IMR-90 (cell line): ENCODE measurements at regions not wholly inside any gene's neighbourhood (a gene's known extent, or its start where the extent isn't known, plus 50 kb on each side); places are given as distances from the start of the nearest gene placed in this dataset.

Experiments
- ATAC-seq: fragments of 200-7000 bp; cut with Tn5 transposase; 2 replicates; pipeline ENCODE4 v1.9.1; 2020; ENCODE audit warnings: low read depth, mild to moderate bottlenecking, moderate library complexity
- BruUV-seq: library from RNA; stranded (reverse); fragments of 400-500 nt; replicated peaks from 2 replicates; lab custom pipeline; 2021; lab: Mats Ljungman, UMichigan
- CTCF ChIA-PET: fragments of 300-600 bp; formaldehyde crosslinking; extraction: SDS; loops from one replicate; lab custom pipeline; 2021; ENCODE audit warnings: antibody characterized with exemption; lab: Yijun Ruan, JAX
- POLR2A ChIA-PET: fragments of 300-600 bp; sonication (Branson Sonifier 250); formaldehyde crosslinking; loops from one replicate; lab custom pipeline; 2022; ENCODE audit warnings: antibody characterized with exemption; ENCODE audit not compliant: unreplicated experiment; lab: Charles Lee
- DNase-seq: peaks from one replicate; pipeline ENCODE4 v3.0.0; 2013
- H2AFZ ChIP-seq: replicated peaks from 2 replicates; pipeline ENCODE3; 2013; ENCODE audit warnings: low read length, mild to moderate bottlenecking; ENCODE audit not compliant: poor library complexity
- H2AK5ac ChIP-seq: 2 replicates; pipeline ENCODE4 v1.6.1; 2013; ENCODE audit warnings: low read depth, low read length, inconsistent platforms
- H2AK9ac ChIP-seq: replicated peaks from 2 replicates; pipeline ENCODE3; 2013; ENCODE audit warnings: mild to moderate bottlenecking, low read depth, low read length, moderate library complexity; ENCODE audit not compliant: poor library complexity
- H2BK120ac ChIP-seq: 2 replicates; pipeline ENCODE4 v1.6.1; 2013; ENCODE audit warnings: low read depth, low read length, inconsistent platforms
- H2BK15ac ChIP-seq: 3 replicates; pipeline ENCODE4 v1.6.1; 2013; ENCODE audit warnings: low read depth, low read length, inconsistent platforms
- H2BK20ac ChIP-seq: 2 replicates; pipeline ENCODE4 v1.6.1; 2013; ENCODE audit warnings: low read depth, mild to moderate bottlenecking, inconsistent platforms, low read length, moderate library complexity
- H2BK5ac ChIP-seq: 2 replicates; pipeline ENCODE4 v1.6.1; 2013; ENCODE audit warnings: mild to moderate bottlenecking, low read depth, low read length, inconsistent platforms; ENCODE audit not compliant: poor library complexity, severe bottlenecking
- H3K14ac ChIP-seq: replicated peaks from 2 replicates; pipeline ENCODE4 v1.6.1; 2013; ENCODE audit warnings: low read depth, low read length, inconsistent platforms
- H3K18ac ChIP-seq: 2 replicates; pipeline ENCODE4 v1.6.1; 2013; ENCODE audit warnings: low read depth, low read length, control low read depth
- H3K23ac ChIP-seq: 2 replicates; pipeline ENCODE4 v1.6.1; 2013; ENCODE audit warnings: low read depth, low read length, inconsistent platforms
- H3K27ac ChIP-seq: 2 replicates; pipeline ENCODE4 v1.5.1; 2013; ENCODE audit warnings: mild to moderate bottlenecking, control low read depth, low read length; ENCODE audit not compliant: insufficient read depth
- H3K27me3 ChIP-seq: 2 replicates; pipeline ENCODE4 v1.6.1; 2013; ENCODE audit warnings: low read length; ENCODE audit not compliant: control insufficient read depth, insufficient read depth
- H3K36me3 ChIP-seq: 2 replicates; pipeline ENCODE4 v1.6.1; 2013; ENCODE audit warnings: low read length, mixed read lengths; ENCODE audit not compliant: control insufficient read depth, insufficient read depth
- H3K4ac ChIP-seq: 2 replicates; pipeline ENCODE4 v1.6.1; 2013; ENCODE audit warnings: low read depth, low read length, inconsistent platforms
- H3K4me1 ChIP-seq: 2 replicates; pipeline ENCODE4 v1.6.1; 2013; ENCODE audit warnings: low read length, mixed read lengths; ENCODE audit not compliant: control insufficient read depth, insufficient read depth
- H3K4me2 ChIP-seq: 2 replicates; pipeline ENCODE4 v1.6.1; 2013; ENCODE audit warnings: low read depth, mild to moderate bottlenecking, control low read depth, low read length, moderate library complexity
- H3K4me3 ChIP-seq: 2 replicates; pipeline ENCODE4 v1.5.1; 2013; ENCODE audit warnings: low read depth, mild to moderate bottlenecking, control low read depth, low read length, moderate library complexity; ENCODE audit not compliant: insufficient read depth
- H3K56ac ChIP-seq: 2 replicates; pipeline ENCODE4 v1.6.1; 2013; ENCODE audit warnings: low read length, inconsistent platforms; ENCODE audit not compliant: insufficient read depth; ENCODE audit errors: extremely low read depth
- H3K79me1 ChIP-seq, 2 experiments: 2 replicates each; pipeline ENCODE4 v1.6.1; 2013; ENCODE audit warnings: low read length in 2 of 2, inconsistent platforms in 1 of 2, low read depth in 1 of 2
- H3K9ac ChIP-seq: 2 replicates; pipeline ENCODE4 v1.6.1; 2013; ENCODE audit warnings: low read depth, low read length, control low read depth
- H3K9me1 ChIP-seq: 2 replicates; pipeline ENCODE4 v1.6.1; 2013; ENCODE audit warnings: low read length, inconsistent platforms; ENCODE audit not compliant: insufficient read depth
- H3K9me3 ChIP-seq: 2 replicates; pipeline ENCODE4 v1.6.1; 2013; ENCODE audit warnings: low read length; ENCODE audit not compliant: control insufficient read depth, insufficient read depth
- H4K20me1 ChIP-seq: 2 replicates; pipeline ENCODE4 v1.6.1; 2013; ENCODE audit warnings: low read length, inconsistent platforms; ENCODE audit not compliant: insufficient read depth
- H4K5ac ChIP-seq: 2 replicates; pipeline ENCODE4 v1.6.1; 2013; ENCODE audit warnings: mild to moderate bottlenecking, low read depth, low read length, control low read depth
- H4K8ac ChIP-seq, 2 experiments: 2 replicates each; pipeline ENCODE4 v1.6.1; 2013; ENCODE audit warnings: low read depth in 2 of 2, low read length in 2 of 2, control low read depth in 1 of 2, inconsistent platforms in 1 of 2
- H4K91ac ChIP-seq: 2 replicates; pipeline ENCODE4 v1.6.1; 2013; ENCODE audit warnings: low read depth, low read length, inconsistent platforms; ENCODE audit not compliant: insufficient read depth
- CHD1 ChIP-seq: IDR thresholded peaks from 2 replicates; pipeline ENCODE4 v1.6.1; 2012; ENCODE audit warnings: low read depth, low read length, improper control_type of control experiment
- MAFK ChIP-seq: IDR thresholded peaks from 2 replicates; pipeline ENCODE4 v1.6.1; 2012; ENCODE audit warnings: low read depth, low read length, improper control_type of control experiment
- MXI1 ChIP-seq: IDR thresholded peaks from 2 replicates; pipeline ENCODE4 v1.6.1; 2012; ENCODE audit warnings: low read depth, mild to moderate bottlenecking, low read length, moderate library complexity, borderline replicate concordance
- NFE2L2 ChIP-seq: fragments of 150-350 bp; IDR thresholded peaks from 2 replicates; pipeline ENCODE4 v1.6.1; 2016; ENCODE audit warnings: low read depth, mild to moderate bottlenecking, low read length
- POLR2A ChIP-seq: IDR thresholded peaks from 2 replicates; pipeline ENCODE4 v1.6.1; 2012; ENCODE audit warnings: mild to moderate bottlenecking, low read depth, low read length
- RAD21 ChIP-seq: IDR thresholded peaks from 2 replicates; pipeline ENCODE4 v1.6.1; 2012; ENCODE audit warnings: low read length, improper control_type of control experiment
- RCOR1 ChIP-seq: IDR thresholded peaks from 2 replicates; pipeline ENCODE4 v1.6.1; 2012; ENCODE audit warnings: mild to moderate bottlenecking, low read length, improper control_type of control experiment; ENCODE audit not compliant: insufficient replicate concordance
- RFX5 ChIP-seq: IDR thresholded peaks from 2 replicates; pipeline ENCODE4 v1.8.0; 2012; ENCODE audit warnings: low read depth, mild to moderate bottlenecking, low read length, moderate library complexity
- SMC3 ChIP-seq: fragments of 150-350 bp; IDR thresholded peaks from 2 replicates; pipeline ENCODE4 v1.6.1; 2016; ENCODE audit warnings: low read depth, mild to moderate bottlenecking, antibody characterized with exemption, low read length, moderate library complexity
- WGBS, 2 experiments: methylation state at CpG; one replicate each; pipeline versions ENCODE4 v1.1.5 to v1.1.7; 2013; ENCODE audit warnings: missing lambda C conversion rate in 2 of 2; ENCODE audit not compliant: insufficient read length in 1 of 2; ENCODE audit errors: extremely low coverage in 2 of 2; 5-methylcytosine and 5-hydroxymethylcytosine counted together
- dilution Hi-C: fragments of 300-500 bp; cut with HindIII; formaldehyde crosslinking; loops from one replicate; pipeline ENCODE4 v1.14.3; 2018; ENCODE audit warnings: low sequenced_read_pairs; ENCODE audit not compliant: unreplicated experiment
- in situ Hi-C: fragments of 300-500 bp; cut with MboI; formaldehyde crosslinking; loops from 3 replicates; pipeline ENCODE4 v1.14.3; 2019; ENCODE audit warnings: low sequenced_read_pairs, inconsistent platforms, mixed read lengths
- intact Hi-C: fragments of 100-400 bp; cut with micrococcal nuclease; formaldehyde crosslinking; loops from 2 replicates; pipeline ENCODE4 v1.10.0; 2022
- TF ChIP-seq, protein P1 (sequence below): fragments of 150-350 bp; IDR thresholded peaks from 2 replicates; pipeline ENCODE4 v1.6.1; 2017; ENCODE audit warnings: mild to moderate bottlenecking, antibody characterized with exemption, low read length, low read depth
- TF ChIP-seq, protein P2 (sequence below): conservative IDR thresholded peaks from 2 replicates; pipeline ENCODE4 v1.5.1; 2012; ENCODE audit warnings: mild to moderate bottlenecking, low read depth, low read length, improper control_type of control experiment

- dilution Hi-C loops = no loop called here
- Histone ChIP-seq H3K4me3 (no peak overlapping the region), H3K9ac (no peak overlapping the region), H4K5ac (no peak overlapping the region), H2AK9ac (no peak overlapping the region), H3K23ac (no peak overlapping the region), H3K4me2 (no peak overlapping the region), H3K79me1 (no peaks in the 10 kb centered on the region), H3K4me1 (0 out of 2 replicates have a peak, but pooled peaks cover 2% of the 10 kb centered on the region), H3K9me3 (no peaks in the 10 kb centered on the region), H2AK5ac (no peak overlapping the region), H2BK20ac (no peak overlapping the region), H3K18ac (no peak overlapping the region), H3K36me3 (no peaks in the 10 kb centered on the region), H3K9me1 (no peaks in the 10 kb centered on the region), H2AFZ (no peak overlapping the region), H3K56ac (no peak overlapping the region), H2BK15ac (no peak overlapping the region), H3K14ac (no peak overlapping the region), H4K8ac (no peak overlapping the region), H3K27ac (no peak overlapping the region), H2BK120ac (no peak overlapping the region), H4K91ac (no peak overlapping the region), H3K27me3 (0 out of 2 replicates have a peak, but pooled peaks cover 2% of the 10 kb centered on the region), H4K20me1 (no peaks in the 10 kb centered on the region), H2BK5ac (no peak overlapping the region), H3K4ac (no peak overlapping the region)
- CTCF ChIA-PET = no interaction called here
- no CpG with 5 or more reads among the region's 2 CpGs for whole genome bisulfite sequencing, 2 experiments
- TF ChIP-seq, protein P1, sequence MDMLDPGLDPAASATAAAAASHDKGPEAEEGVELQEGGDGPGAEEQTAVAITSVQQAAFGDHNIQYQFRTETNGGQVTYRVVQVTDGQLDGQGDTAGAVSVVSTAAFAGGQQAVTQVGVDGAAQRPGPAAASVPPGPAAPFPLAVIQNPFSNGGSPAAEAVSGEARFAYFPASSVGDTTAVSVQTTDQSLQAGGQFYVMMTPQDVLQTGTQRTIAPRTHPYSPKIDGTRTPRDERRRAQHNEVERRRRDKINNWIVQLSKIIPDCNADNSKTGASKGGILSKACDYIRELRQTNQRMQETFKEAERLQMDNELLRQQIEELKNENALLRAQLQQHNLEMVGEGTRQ = no peak
- TF ChIP-seq NFE2L2 (no peak), RCOR1 (no peak), CHD1 (no peak), MXI1 (no peak), SMC3 (no peak), RAD21 (no peak), POLR2A (no peak), MAFK (no peak), RFX5 (no peak)
- TF ChIP-seq, protein P2, sequence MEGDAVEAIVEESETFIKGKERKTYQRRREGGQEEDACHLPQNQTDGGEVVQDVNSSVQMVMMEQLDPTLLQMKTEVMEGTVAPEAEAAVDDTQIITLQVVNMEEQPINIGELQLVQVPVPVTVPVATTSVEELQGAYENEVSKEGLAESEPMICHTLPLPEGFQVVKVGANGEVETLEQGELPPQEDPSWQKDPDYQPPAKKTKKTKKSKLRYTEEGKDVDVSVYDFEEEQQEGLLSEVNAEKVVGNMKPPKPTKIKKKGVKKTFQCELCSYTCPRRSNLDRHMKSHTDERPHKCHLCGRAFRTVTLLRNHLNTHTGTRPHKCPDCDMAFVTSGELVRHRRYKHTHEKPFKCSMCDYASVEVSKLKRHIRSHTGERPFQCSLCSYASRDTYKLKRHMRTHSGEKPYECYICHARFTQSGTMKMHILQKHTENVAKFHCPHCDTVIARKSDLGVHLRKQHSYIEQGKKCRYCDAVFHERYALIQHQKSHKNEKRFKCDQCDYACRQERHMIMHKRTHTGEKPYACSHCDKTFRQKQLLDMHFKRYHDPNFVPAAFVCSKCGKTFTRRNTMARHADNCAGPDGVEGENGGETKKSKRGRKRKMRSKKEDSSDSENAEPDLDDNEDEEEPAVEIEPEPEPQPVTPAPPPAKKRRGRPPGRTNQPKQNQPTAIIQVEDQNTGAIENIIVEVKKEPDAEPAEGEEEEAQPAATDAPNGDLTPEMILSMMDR = no peak
- in situ Hi-C loops = no loop called here
- POLR2A ChIA-PET = no interaction called here
- ATAC-seq (no peak), DNase-seq (no peak)
- intact Hi-C loops = no loop called here
- BruUV-seq = no TSS peak
Observed at GRCh38 chr4:158962393-158962792, 140.5 kb upstream of the RAPGEF2 start.
